ENCODE measurements at regions not wholly inside any gene's neighbourhood (a gene's known extent, or its start where the extent isn't known, plus 50 kb on each side); places are given as distances from the start of the nearest gene placed in this dataset.

DNA sequence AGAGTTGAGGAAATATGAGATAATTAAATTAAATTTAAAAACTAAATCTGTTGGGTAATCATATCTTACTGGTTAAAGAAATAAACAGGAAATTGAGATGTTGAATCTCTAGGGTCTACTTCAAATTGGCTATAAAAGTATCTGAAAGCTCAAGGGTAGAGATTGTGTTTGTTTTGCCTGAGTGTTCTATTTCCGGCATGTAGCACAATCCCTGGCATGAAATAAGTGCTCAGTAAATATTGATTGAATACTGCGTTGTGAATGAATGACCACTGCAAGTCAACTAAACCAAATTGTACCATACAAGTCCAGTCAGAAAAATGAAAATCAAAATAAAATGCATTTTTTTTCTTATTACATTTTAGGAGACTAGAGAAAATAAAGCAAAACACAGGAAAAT, 709.8 kb downstream of the EPM2A start:
- peak; percentile 41 for DNase-seq (ENCODE audit: low read depth)

DNA sequence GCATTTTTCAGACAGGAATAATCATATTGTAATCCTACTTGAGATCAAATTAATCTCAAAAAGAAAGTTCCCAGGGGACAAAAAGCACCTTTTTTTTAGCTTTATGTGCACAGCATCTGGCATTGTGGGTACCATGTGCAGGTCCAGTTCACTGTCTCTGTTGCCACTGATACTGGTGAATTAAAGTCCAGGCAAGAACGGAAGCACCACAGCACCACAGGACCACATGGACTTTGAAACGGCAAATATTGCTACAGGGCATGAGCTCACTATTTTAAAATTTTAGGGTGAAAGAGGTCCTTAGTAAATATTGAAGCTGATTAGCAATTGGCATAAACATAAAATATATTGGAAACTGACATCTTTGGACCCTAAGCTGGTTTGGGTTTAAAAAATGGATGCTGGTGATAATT, 709.0 kb downstream of the EPM2A start:
- no peak for DNase-seq (ENCODE audit: low read depth)

DNA sequence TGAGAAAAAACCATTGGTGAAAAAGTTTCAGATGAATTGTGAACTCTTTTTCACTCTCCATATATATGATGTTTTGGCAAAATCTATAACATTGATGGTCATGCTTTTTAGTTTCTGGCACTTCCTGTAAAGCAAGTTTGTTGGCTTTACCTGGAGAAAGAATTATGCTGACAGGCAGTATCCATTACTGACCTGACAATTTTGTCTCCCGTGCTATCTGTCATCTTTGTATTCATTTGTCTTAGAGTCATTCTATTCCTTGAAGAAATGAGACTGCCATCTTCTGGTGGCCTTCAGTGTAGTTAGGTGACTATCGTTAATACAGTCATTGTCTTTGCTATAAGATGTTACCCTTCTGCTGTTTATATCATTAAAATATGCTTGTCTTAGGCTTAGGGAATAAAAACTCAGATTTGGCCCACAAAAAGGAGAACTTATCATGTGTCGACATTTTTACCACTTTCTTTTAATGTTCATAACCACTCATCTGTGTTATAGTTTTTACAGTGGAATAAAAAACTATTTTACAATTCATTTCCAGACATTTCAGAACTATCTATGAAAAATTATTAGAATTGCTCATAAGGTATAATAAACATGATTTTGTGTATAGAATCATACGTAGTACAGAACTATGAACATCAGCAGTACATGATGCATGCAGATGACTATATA, 707.0 kb downstream of the EPM2A start:
- peak; percentile 49 for DNase-seq (ENCODE audit: low read depth)

DNA sequence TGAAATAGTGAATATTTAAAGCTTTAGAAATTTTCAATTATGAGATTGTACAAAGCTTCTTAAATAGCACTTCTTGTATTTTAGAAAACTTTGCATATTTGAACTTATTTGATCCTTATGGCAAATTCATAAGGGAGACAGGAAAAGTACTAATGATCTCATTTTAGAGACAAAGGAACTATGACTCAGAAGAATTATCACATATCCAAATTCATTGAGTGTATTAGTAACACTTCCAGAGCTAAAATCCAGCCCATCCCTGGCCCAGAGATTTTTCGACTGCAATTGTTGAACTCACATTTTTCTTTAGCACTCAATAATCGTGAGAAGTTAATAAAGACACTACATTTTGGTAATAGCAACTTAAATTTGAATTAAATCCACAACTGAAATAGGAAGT, 704.3 kb downstream of the EPM2A start:
- no peak for DNase-seq (ENCODE audit: low read depth)

DNA sequence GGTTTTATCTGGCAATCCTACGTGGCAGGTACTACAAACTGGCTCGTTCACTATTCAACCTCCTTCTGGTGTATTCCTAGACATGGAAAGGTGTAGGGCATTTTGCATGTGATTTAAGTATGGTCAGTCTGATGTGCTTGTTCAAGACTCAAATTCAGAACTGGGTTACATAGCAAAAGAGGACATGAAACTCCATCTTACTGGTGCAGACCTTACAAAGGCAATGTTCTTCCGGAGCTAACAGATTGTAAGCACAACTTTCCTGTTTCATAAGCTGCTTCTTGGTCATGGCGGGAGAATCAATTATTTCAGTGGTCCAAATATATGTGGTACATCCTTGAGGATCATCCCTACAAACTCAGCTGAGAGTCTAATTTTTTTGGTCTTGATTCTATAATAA, 703.4 kb downstream of the EPM2A start:
- DNase-seq (ENCODE audit: low read depth): no peak

DNA sequence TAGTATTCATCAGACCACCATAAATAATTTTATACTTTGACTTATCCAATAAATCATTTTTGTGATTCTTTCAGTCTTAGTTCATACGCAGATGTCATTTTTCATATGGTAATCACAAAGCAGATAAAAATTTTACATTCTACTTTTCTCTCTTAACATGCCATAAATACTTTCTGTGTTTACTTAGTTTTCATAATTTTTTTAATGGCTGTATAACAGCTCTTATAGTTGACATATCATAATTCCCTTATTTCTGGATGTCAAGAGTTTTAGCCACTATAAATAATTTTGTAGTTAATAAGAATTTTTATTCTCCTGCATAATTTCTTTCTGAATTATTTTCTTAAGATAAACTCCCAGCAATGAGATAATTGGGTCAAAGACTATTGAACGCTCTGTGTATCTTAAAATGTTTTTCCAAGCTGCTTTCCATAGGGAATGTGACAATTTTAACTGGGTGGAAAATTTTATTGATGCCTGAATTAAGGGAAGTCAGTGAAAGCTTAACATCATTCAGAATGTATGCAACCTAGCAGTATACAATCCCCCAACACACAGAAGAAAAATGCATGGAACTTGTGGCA, 702.7 kb downstream of the EPM2A start:
- DNase-seq (ENCODE audit: low read depth): no peak

DNA sequence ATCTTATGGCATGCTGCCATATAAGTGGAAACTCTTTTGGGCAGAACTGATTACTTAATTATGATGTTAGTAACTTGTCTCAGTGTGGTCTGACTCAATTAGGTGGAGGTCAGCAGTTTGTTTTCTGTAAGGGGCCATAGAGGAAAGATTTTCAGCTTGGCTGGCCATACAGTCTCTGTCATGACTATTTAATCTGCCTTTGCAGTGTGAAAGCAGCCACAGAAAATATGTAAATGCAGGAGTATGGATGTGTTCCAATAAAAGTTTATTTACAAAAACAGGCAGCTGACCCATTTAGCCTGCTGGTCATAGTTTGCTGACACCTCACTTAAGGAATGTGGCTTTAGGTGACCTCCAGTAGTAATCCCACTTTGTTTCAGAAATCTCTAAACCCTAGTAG, 700.7 kb downstream of the EPM2A start:
- peak; percentile 31 for DNase-seq (ENCODE audit: low read depth)

DNA sequence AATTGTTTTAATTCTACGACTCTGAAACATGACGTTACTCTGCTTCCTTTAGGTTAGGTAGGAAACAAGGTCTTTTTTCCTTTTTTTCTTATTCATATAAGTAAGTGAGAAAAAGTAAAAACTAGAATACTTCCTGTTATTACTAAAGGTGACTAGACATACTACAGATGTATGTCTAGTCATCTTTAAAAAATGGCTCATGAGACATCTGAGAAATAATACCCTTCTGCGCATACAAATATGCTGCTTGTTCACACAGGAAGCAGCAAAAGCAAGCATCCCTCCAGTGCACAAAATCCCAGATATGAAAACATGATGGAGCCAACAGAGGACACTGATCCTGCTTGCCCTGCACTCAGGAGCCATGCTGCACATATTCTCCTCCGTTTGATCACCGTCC, 699.1 kb downstream of the EPM2A start:
- no peak for DNase-seq (ENCODE audit: low read depth)

DNA sequence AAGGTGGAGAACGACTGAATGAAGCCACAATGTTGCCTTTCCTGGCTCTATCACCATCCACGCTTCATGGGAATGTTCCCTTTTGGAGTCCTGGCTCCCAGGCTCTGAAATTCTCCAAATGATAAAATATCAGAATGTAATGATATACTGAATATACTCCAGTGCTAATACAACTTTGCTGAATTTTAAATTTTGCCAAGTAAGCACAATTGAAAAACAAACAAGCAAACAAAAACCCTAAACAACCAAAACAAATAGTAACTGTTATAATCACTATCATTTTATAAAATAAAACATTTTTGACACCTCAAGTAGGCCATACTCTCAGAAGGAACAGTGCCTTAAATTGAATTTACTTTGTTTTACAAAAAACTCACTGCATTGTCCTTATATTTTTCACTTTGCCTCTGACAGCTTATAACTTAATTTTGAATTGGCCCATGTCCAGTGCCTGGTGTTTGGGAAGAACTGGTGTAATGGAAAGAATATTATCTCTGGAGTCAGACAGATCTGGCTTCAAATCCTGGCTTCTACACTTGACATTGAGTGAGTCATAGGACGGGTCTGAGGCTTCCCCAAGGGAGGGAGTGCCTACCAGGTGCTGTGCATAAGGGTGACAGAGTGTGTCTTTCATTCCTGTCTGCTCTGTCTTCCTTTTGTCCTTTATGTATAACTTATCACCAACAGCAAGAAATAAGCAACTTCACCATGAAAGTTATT, 698.3 kb downstream of the EPM2A start:
- DNase-seq (ENCODE audit: low read depth): peak; percentile 3

DNA sequence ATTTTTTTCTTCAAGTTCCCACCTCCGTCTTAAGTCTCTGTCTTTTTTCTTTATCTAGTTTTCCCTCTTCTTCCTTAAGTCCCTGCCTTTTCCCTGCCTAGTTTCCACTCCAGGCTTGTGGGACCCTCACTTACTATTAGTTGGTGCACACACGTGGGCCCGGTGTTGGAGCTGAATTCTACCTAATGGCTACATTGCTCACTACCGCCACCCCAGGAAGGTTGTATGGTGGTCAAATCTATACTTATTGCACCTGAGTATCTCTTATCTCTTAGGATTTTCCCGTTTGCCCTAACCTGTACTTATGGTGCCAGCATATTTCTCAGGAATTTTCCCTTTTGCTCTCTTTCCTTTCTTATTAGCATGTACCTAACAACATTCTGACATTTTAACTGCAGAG, 692.8 kb downstream of the EPM2A start:
- no peak for DNase-seq (ENCODE audit: low read depth)

DNA sequence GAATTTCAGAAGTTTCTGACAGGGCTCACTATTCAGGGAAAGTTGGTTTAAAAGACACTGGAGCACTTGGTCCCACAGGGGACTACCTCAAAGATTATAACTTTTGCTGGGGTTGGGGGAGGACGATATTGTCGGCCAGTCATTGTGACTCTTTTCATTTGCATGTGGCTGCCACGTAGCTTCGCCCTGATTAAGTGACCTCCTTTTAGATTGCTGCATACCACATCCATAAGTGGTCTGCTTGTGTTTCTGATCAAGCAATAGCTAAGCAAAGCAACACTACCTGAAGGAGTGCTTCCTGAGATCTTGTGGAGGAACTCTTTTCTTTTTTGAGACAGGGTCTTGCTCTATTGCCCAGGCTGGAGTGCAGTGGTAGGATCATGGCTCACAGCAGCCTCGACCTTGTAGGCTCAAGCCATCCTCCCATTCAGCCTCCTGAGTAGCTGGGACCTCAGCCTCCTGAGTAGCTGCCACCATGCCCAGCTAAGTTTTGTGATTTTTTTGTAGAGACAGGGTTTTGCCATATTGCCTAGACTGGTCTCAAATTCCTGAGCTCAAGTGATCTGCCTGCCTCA, 691.3 kb downstream of the EPM2A start:
- no peak for DNase-seq (ENCODE audit: low read depth)

DNA sequence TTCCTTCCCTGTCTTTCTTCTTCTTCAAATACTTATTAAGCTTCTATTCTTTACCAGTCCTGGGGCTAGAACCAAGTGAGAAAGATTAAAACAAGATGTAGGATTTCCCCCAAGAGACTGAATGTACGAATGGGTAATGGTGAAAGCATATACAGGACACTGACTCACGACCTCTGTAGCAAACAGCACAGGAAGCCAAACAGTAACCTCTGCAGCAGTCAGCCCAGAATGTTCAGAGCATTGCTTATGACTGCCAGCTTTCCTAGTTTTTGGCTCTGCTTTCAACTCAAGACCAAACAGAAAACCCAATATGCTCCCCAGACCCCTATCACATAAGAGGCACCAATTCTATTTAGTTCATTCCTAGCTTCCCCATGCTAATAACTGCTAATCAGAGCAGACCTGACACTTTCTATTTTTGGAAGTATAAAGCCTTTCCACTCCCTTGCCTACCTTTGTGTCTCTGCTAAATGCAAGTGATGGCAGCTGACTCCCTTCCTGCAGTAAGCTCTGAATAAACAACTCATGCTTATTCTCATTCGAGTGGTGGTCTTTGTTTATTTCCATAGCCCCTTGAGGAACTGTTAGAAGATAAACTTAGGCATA, 690.6 kb downstream of the EPM2A start:
- DNase-seq (ENCODE audit: low read depth): peak; percentile 92

DNA sequence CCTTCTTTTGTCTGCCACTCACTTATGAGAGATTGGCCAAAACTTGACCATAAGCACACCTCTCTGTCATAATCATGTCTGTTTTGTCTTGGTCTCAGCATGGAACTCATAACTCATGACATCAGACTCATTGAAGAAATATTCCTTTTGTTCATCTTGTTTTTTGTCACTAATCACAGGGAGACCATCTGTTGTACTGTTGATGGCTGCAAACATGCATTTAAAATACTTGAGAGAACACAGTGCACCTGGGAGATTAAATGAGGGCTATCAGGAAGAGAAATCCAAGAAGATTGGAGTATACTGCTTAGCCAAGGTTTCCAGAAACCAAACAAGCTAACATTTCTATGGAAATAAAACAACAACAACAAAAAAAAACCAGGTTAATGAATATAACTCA, 689.7 kb downstream of the EPM2A start:
- no peak for DNase-seq (ENCODE audit: low read depth)

DNA sequence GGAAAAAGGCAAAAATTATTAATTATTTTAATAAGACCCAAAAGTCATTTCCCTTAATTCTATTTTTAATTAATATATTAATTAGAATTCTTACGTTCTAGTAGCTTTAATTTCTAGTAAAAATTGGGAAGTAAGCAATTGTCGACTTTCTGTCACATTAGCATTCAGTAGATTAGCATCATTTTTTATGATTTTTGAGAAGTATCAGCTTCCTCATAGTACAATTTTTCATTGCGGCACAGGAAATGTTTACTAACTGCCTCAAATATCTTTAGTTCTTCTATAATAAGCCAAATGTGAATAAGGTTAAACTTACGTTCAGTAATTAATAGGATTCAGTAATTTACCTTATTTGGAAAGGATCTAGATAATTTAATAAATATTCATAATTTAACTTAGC, 687.4 kb downstream of the EPM2A start:
- DNase-seq (ENCODE audit: low read depth): no peak

DNA sequence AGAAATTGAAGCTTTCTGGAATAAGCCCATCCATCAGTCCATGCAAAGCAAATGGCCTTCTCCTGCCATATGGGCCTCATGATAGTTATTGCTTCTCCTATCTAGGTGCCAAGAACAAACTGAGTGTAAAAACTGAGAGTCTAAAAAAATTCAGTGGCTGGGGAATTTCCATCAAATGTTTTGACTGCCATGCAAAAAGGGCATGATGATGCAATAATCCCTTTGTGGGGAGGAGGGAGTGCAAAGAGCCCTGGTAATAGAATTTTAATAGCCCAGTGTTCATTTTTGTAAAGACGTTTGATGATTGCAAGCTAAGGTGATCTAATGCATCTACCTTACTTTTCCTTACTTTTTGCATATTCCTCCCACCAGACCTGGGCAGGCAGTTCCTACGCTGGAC, 683.7 kb downstream of the EPM2A start:
- peak; percentile 57 for DNase-seq (ENCODE audit: low read depth)

DNA sequence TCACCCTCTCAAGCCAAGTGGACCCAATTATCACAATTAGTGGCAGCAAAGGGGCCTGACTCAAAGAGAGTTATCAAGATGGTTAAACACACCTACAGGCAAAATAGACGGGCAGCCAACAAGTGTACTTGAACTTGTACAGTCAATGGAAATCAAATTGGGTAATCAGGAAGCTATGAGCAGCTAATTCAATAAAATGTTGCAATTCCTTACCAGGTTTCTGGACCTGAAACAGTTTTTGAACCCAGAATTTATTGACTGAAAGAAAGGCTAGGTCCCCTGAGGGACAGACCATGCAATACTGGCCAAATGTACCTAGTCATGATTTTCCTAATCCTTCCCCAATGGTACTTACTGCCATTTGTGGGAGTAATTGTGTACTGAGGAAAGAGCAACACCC, 679.8 kb downstream of the EPM2A start:
- no peak for DNase-seq (ENCODE audit: low read depth)

DNA sequence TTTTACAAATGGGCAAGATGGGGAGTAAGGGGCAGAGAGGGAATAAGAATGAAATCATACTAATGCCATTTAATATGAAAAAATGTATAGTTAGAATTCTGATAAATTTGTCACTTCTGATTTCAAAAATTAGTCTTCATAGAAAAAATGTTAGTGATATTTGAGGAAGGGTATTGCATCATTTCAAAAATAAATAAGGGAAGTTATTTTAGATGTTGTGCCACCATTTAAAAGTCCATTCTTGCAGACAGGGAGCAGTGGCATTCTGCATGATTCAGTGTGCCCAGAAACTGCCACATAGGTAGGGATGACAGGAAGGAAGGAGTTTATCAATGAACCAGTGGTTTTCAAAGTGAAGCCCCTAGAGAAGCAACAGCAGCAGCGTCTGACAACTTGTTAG, 674.6 kb downstream of the EPM2A start:
- no peak for DNase-seq (ENCODE audit: low read depth)

DNA sequence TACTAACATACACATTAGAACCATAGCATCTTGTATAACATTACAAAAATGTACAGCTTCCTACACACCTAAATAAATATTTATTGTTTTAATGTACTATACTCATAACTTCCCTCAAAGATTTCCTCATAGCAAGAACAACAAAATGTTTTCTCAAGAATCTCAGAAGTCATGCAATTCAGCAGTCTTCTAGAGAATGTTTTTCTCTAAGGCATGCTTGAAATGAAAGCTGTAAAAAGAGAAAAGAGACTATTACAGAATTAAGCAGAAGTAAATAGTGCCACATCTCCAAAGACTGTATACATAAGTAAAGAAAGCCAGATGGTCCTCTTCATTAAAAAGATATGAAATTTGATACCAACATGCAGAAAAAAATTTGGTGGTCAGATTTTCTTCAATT, 672.2 kb downstream of the EPM2A start:
- peak; percentile 55 for DNase-seq (ENCODE audit: low read depth)

DNA sequence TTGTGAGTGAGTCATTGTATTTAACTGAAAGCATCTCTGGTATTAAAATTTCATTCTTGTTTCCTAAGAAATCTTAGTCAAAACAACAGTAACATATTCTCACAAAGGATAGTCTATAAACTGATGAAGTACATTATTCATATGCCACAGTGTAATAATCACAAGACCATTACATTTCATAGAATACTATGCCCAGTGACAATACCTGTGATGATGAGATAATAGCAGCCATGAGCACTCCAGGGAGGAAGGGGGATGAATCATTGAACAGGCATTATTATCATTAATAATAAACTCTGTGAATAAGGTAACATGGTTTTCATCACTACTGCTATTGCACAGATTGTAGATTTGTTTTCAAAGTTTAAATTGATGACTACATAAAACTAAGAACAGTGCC, 667.9 kb downstream of the EPM2A start:
- peak; percentile 41 for DNase-seq (ENCODE audit: low read depth)

DNA sequence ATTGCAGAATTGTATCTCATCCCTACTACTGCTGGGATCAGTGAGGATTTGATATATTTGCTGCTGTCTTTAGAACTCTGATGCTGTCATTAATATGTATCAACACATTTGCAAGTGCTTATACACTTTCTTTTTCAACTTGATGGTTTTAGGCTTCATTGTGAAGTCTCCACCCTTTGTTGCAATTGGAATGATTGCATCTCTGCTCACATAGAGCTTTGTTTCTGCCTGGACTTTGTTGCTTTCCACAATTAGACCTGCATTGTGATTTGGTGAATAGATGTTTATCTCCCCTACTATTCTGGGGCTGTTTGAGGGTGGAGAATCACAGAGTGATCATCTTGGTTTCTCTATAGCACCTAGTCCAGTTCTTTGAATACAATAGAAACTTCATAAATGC, 666.7 kb downstream of the EPM2A start:
- DNase-seq (ENCODE audit: low read depth): no peak

DNA sequence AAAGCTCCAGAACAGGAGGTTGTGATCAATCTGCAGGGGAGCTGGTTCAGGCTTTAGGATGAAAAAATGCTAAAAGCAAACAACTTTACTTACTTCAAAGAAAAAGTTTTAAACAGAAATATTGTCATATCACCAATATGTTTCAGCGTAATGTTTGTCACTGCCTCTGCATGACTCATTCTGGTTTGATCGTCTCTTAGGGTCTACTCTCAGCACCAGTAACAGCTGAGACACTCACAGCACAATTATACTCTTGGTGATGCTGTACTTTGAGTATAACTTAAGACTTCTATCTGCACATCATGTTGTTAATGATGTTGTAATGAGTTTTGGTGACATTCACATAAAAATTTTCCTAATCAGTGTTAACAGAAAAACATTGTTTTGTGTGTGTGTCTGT, 665.4 kb downstream of the EPM2A start:
- DNase-seq (ENCODE audit: low read depth): no peak

DNA sequence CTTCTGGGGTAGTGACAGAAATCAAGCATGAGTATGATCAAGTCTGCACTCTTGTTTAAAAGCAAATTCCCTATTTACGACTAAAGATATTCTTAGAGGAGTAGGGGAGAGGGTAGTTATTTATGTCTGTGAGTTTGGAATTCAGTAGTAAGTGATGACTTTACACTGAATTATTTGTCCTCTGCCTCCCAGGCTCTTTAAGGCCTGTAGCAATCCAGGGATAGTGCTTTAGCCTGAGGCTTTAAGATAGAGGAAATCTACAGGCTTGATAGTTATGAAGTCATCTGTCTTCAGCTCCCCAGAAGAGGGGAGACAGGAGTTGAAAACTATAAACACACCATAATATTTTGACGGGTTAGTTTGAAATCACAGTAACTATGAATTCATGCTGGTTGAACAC, 664.5 kb downstream of the EPM2A start:
- DNase-seq (ENCODE audit: low read depth): peak; percentile 47

DNA sequence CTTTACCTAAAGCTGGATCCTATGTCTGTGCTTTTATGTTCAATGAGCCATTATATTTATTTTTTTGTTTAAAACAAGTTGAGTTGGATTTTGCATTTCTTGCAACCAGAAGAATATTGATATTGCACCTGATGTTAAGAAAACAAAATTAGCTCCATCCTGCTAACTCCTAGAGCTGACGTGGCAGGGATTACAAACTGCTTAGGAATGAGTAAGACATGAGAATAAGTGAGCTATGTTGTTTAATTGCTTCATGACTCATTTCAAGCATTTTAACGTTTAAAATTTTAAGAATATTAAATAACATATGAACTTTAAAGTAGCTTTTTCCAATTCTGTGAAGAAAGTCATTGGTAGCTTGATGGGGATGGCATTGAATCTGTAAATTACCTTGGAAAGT, 663.5 kb downstream of the EPM2A start:
- DNase-seq (ENCODE audit: low read depth): peak; percentile 54

All from fibroblast of gingiva (primary cell).